H1 (cell line): ENCODE measurements at regions not wholly inside any gene's neighbourhood (a gene's known extent, or its start where the extent isn't known, plus 50 kb on each side); places are given as distances from the start of the nearest gene placed in this dataset.

Experiments used
- E2F6 ChIP-seq: IDR thresholded peaks from 2 replicates; pipeline ENCODE4 v1.6.1; 2012; ENCODE audit warnings: inconsistent platforms
- NRF1 ChIP-seq: IDR thresholded peaks from 2 replicates; pipeline ENCODE4 v1.6.1; 2011; ENCODE audit warnings: mild to moderate bottlenecking, low read depth, low read length, improper control_type of control experiment
- POLR2A ChIP-seq, 2 experiments: IDR thresholded peaks; 1 replicate in 1 of 2; 2 replicates in 1 of 2; pipeline ENCODE4 v1.6.1; 2011; ENCODE audit warnings: low read depth in 2 of 2, low read length in 2 of 2, mild to moderate bottlenecking in 2 of 2; ENCODE audit errors: control extremely low read depth in 1 of 2
- RFX5 ChIP-seq: IDR thresholded peaks from 2 replicates; pipeline ENCODE4 v1.6.1; 2011; ENCODE audit warnings: low read depth, low read length, improper control_type of control experiment, borderline replicate concordance
- SIRT6 ChIP-seq: IDR thresholded peaks from one replicate; pipeline ENCODE4 v1.7.1; 2012; ENCODE audit warnings: low read length, inconsistent platforms

DNA sequence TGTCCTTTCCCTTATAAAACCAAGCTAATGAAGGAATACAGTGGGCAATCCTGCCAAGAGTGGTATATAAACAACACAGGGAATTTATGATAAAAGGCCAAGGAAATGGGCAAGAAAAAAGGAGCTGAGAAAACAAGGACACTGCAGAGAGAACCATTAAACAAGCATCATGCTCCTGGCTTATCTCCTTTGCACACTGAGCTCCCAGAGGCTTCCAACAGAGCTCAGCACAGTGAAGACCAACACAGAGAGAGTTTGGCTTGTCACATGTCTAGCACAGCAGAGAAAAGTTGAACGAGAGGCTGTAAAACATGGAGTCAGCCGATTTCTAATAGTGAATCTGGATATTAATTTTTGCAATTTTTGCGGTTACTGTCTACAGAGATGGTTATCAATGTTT lies 68.0 kb upstream of the KLF7 start (continued):
- no peak for TF ChIP-seq NRF1
- no peak for TF ChIP-seq POLR2A (IDR thresholded peaks at IDR 0.05; ENCODE audit: control extremely low read depth in 1 of 2, low read depth in 2 of 2, low read length in 2 of 2)
- no peak for TF ChIP-seq SIRT6
- TF ChIP-seq E2F6: no peak
- no peak for TF ChIP-seq RFX5
